HG03354 (cell line): ENCODE measurements at regions not wholly inside any gene's neighbourhood (a gene's known extent, or its start where the extent isn't known, plus 50 kb on each side); places are given as distances from the start of the nearest gene placed in this dataset.

ENCODE experiments used
- ATAC-seq: cut with Tn5 transposase; IDR thresholded peaks from one replicate; pipeline ENCODE4 v1.9.1; 2021; ENCODE audit warnings: mild to moderate bottlenecking; ENCODE audit not compliant: unreplicated experiment, poor library complexity, severe bottlenecking

DNA sequence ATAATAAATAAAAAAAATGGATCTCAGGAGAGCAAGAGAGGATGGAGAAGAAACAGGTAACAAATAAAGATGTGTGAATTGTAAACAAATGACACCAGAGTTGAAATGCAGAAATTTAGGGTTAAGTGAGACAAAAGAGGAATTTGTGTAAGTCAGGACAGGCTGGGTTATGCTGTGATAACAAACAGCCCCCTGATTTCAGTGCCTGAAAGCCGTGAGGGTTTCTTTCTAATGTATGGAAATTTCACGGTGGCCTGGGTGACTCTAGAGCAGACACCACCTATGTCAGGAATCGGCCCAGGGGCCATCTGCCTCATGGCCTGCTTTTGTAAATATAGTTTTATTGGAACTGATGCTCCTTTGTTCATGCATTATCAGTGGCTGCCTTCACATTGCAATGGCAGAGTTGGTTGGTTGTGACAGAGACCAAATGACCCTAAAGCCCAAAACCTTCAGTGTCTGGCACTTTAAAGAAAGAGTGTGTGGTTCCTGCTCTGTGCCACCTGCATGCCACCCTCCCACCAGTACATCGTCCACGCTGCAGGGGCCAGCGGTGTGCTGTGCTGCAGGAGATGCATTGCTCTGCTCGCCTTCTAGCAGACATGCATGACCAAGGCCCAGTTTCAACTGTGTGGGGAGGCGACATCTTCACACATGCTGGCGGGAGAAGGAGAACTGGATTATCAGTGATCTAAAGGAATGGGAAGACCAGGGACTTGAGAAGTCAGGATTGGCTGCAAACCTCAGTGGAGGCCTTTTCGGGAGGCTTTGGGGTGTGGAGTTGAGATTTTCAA is 221.2 kb upstream of the APCDD1 start:
- no peak for ATAC-seq

DNA sequence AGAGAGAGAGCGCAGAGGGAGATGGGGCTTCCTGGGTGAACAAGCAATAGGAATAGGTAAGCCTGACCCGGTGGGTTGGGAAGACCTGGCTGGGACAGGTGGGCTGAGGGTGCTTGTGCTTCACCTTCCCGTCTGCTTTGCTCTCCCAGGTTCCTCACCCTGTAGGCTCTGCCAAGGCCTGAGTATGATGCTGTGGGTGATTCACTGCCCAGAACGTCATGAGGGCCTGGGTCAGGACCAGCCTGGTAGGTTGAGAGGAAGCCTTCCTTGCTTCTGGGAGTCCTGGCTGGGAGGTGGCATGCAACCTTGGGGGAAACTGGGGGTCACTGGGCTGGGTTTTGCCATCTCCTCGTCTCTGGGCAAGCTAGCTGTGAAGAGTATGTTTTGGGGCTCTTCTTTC is 220.2 kb upstream of the APCDD1 start:
- ATAC-seq: no peak

DNA sequence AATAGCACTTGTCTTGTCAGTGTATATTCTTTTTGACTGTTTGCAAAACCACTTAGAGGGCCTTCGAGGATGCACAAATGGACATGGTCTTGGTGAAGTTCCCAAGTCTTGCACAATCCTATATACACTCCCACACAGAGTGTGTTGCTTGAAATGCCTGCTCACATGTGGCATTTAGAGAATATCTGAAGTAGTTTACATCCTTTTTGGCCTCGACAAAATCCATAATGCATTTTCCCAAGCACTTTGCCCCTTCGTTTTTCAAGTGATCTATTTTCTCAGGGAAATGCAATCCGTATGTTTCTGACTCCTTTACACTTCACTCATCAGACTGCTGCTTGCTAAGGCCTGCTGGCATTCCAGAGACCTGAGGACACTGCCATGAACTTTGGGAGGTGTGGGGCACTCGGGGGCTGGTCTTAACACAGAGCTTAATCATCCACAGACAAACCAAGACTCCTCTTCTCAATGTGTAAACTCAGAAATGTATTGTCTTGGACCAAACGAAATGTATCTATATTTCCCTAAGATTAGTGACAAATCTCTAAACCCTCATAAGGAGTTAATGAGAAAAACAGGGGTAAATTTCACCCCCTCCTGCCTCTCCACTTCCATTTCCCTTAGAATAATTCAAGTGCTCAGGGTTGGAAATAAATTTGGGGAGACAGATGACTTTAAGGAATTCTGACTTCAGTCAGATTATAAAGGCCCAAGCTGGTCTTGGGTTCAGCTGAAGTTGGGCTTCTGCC is 219.3 kb upstream of the APCDD1 start:
- no peak for ATAC-seq

DNA sequence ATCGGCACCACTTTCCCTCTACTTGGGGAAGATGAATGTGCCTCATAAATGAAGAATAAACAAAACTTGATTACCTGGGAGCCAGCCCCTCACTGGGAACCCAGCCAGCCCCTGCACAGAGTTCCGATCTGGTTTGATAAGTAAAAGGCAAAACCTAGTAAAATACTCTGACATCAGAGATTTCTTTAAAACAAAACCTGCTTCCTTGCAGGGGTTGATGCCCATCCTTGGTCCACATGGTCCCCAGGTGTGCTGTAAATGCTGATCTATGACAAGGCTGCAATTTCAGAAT is 218.8 kb upstream of the APCDD1 start:
- no peak for ATAC-seq

DNA sequence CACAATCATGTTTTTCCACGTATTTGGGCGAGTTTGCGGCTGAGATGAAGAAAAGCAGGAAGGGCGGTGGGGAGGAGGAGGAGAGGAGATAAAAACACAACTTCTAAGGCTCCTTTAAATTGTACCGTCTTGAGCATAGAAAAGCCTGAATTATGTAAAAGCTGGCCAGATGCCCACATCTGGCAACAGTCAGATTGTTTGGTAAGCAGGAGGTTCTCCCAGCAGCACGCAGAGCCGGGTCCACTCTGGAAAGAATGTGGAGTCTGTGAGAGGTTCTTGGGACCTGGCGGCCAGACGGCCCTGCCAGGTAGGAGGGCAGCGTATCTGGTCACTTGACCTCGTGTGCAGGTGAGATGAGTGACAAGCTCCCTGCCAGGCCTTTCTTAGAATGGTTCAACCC is 215.3 kb upstream of the APCDD1 start:
- no peak for ATAC-seq

DNA sequence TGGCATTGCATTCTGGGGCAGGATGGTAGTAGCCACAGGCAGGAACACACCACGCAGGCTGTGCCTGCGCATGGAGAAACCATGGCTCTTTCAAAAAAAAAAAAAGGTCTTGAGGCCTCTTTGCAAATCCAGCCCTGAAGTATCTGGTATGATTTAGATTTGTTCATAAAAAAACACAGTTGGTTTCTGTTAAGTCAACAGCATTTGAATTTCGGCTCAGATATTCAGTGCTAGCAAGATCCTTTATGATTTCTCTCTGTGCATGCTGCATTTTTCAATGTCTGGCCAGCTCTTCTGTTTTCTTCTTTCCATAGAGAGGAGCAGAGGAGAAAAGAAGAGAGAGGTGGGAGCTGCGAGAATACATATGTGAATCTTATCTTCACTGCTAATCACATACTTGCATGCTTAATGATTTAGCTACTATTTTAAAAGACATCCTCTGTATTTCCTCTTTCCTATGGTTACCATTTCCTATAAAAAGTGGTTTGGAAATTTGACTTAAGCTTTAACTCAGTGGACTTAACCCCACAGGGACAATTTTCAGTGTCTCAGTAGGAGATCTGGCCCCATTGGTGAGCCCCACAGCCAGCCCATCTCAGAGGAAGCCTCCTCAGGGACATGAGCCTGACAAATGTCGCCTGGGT is 214.3 kb upstream of the APCDD1 start:
- no peak for ATAC-seq

DNA sequence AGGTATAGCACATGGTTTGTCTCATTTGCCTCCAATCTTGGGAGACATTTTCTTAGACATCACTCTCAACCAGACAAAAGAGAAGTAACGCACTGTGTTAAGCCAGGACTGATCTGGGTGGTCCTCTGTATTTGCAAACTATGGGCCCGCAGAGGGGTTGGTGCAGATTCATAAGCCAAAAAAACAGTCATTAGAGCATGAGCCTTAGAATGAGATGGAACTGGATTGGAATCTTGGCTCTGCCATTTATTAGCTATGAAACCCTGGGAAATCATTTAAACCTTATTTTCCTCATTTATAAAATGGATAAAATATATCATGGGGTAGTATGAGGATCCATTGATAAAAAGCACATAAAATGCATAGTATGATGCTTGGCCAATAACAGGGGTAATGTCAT is 213.5 kb upstream of the APCDD1 start:
- no peak for ATAC-seq

DNA sequence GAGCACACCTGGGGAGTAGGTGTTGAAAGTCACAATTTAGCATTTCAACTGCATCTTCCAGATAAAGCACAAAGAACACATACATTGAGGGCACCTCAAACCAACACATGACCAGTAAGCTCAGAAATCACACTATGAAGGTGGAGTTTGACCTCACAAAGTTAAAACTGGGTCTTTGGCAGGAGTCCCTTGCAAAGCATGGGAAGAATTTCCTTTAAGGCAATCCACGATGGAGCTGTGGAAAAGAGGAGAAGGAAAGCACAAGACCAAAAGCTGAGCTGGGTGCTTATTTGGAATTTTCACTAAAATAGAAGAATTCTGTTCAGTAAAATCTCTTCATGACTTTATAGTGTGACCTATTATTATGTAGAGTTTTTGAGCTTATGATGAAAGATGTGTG is 212.9 kb upstream of the APCDD1 start:
- no peak for ATAC-seq

DNA sequence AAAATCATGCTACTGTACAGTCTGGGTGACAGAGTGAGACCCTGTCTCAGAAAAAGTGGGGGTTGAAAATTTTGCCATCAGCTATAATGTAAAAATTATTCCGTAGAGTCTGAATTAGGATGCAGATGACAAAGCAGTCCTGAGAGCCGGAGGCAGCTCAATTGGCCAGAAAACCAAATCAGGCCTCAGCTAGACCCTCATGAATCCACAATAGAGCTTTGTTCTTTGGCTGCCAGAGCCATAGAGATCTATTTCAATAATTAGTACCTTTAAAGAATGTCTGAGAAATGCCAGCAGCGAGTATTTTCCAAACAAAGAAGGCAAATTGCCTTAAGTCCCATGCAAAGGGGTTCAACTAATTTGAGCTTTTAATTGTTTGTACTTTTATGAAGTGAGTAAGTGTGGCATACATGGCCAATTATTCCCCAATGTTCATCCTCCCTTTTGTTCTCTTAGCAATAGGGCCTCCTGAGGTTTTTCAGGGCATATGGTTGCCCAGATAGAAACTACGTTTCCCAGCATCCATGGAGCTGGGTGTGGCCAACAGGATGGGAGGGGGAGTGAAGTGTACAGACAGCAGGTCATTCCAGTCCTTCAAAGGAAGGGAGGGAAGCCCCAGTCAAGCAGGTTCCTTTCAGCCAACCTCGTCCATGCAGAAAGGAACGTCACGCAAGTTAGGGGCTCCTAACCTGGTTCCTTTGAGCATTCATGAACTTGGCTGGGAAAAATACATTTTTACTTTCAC is 211.3 kb upstream of the APCDD1 start:
- ATAC-seq: no peak

DNA sequence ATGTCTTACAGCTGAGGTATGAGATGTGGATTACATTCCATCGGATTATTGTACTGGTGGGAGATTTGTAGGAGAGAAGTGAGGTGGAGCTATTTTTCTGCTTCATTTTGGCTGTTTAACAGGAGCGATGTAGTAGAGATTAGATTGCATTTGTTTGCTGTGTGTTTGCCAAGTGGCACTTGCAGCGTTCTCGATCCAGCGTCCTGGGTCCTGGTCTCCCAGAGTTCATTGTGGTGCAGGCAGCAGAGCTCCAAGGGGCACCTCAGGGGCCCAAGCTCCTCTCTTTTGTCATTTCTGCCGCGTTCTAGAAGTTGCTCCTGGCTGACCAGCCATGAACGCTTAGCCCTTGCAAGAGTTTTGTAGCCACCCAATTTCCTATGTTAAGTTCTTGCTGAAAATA is 210.1 kb upstream of the APCDD1 start:
- ATAC-seq: no peak

DNA sequence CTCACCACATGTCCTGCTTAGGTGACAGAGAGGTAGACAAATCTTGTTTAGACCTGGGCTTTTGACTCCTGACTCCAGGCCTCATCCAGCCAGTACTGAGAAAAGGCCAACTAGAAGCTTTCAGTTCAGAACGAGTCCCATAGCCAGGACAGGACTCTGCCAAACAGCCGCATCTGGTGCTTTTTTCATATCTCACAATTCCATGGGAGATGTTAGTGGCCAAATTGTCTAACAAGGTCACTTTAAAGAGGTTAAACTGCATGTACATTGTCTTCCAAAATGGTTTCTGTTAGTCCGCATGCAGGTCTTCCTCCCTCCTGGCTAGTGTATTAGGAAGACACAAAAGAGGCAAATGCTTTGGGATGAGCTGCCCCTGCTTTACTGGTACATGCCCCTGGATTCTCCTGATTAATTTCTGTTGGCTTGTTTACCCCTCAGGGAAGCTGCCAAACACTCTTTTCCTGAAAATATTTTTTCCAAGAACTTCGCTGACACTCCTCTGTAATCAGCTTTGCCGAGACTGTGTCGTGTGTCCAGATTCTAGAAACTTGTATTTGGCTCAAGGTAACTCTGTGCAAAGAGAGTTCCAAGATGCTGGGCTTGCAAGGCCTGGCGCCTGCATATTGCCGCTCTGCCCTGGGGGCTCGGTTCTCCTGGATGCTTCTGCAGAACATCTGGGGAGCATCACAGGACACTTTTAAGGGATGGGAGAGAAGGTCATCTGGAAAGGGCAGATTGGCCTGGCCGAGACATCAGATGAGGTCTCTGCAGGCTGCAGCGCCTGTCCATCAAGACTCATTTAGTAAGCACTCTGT is 209.2 kb upstream of the APCDD1 start:
- ATAC-seq: no peak

DNA sequence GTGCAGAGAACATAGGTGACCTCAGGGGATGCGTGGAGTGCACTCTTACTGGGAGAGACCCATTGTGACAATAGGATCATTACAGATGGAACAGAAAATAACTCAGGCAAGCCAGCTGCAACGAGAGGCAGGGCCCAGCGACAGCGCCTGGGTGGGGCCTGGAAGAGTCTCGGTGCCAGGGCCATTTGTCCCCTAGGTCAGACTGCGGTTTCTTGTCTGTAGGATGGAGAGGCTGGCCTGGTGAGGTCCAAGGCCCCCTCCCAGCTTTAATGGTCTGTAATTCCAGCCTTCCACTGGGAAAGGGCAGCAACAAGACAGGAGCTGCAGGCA is 208.6 kb upstream of the APCDD1 start:
- no peak for ATAC-seq

DNA sequence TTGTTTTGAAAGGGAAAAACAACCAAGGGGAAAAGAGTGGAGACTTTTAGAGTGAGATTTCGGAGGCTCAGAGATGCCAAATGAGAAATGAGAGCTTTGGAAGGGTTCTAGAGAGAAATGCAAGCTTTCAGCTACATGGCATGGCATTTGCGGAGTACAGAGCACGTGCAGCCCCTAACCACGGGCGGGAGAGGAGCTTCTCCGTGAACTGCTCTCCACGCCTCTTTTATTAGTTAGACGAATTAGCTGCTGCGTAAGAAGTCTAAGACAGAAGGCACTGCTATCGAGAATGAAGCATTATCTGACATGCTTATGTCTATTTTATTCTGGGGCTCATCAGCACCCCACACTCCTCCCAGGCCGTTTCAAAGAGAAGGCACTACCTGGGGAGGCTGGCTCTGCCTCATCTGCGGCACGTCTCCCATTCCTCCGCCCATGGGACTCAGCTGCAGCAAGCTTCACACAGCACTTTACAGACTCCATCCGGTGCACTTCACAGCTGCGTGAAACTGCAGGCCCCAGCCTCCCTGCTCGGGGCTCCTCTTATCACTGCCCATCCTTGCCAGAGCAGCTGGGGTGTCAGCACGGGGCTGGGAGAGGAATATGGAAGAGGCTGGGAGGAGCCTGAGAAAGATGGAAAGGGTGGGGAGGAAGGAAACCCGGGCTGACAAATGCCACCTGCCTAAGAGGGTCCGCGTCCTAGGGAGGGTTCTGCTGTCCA is 207.3 kb upstream of the APCDD1 start:
- ATAC-seq: no peak

DNA sequence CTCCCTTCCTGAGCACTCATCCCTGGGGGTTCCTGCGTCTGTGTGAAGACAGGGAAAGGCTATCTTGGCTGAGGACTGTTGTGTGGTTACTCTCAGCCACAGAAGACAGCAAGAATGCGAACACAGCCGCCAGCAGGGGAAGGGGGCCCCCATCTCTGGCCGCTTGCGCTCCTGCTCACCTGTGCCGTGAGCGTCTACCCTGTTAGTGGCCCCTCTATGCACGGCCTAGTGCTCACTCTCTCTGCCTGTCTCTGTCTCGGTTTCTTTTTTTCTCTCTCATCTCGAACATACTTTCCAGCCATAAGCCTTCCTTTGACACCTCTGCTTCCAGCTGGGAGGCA is 206.7 kb upstream of the APCDD1 start:
- ATAC-seq: no peak

DNA sequence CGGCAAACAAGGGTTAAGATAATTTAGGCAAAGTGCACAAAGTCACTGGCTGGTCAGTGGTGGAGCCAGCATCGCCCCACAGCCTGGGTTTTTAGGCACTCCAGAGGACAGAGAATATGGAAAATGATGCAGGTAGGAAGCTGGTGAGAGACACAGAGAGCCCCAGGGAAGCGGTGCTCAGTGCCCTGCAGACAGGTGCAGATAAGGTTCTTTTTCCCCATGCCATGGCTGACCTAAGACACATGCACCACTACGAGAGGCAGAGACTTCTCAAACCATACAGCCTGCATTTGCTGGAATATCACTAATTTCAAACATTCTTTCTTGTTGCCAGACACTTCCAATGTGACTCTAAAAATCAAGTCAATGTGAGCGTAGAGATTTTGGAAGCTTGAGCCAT is 205.7 kb upstream of the APCDD1 start:
- ATAC-seq: no peak

DNA sequence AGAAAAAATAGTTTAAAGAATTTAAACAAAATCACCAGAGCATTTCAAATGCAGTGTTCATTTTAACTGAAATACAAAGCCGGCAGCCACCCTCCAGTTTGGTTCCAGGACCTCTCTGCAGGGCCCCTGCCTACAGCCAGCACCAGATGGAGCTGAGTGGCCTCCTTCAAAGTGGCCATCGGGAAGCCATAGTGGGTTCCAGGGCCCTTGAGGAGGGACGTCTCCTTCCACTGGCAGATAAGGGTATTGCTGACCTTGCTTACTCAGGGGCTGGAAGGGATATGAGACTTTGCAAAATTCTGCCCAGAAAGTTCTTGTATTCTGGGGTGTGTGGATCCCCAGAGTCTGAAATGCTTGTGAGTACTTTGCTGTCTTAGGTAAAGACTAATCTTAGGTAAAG is 205.2 kb upstream of the APCDD1 start:
- no peak for ATAC-seq

DNA sequence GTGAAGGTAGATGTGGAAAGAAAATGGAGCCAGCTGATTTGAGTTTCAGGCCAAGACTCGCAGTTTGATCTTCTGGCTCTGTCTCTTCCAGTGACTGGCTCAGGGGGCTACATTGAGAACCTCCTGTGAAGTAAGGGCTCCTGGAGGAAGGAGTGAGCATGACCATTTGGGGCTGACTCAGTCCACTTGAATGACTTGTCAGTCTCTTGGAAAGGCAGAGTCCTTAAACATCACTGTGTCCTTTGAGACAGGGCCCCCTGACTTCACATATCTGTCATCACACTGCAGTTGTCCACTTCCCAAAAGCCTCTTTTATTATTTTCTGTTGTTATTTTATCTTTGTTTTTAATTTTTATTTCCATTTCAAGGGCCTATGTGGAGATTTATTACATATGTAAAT is 204.6 kb upstream of the APCDD1 start:
- ATAC-seq: no peak

DNA sequence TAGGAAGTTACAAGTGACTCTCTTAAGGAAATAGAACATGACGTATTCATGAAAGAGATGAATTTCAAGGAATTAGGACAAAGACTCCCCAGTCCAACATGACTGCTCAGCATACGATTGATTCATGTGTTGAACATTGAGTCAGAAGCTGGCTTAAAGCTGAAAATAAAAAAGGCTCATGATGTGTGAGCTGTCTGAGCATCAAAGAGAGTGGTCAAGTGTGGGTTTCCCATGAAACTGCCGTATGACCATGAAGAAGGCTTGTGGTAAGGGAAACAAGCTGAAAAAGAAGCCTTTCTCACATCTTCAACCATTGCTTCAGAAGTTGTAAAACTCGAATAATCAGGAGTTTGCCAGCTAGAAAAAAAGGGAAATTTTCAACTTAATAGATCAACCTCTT is 201.9 kb upstream of the APCDD1 start:
- ATAC-seq: no peak

DNA sequence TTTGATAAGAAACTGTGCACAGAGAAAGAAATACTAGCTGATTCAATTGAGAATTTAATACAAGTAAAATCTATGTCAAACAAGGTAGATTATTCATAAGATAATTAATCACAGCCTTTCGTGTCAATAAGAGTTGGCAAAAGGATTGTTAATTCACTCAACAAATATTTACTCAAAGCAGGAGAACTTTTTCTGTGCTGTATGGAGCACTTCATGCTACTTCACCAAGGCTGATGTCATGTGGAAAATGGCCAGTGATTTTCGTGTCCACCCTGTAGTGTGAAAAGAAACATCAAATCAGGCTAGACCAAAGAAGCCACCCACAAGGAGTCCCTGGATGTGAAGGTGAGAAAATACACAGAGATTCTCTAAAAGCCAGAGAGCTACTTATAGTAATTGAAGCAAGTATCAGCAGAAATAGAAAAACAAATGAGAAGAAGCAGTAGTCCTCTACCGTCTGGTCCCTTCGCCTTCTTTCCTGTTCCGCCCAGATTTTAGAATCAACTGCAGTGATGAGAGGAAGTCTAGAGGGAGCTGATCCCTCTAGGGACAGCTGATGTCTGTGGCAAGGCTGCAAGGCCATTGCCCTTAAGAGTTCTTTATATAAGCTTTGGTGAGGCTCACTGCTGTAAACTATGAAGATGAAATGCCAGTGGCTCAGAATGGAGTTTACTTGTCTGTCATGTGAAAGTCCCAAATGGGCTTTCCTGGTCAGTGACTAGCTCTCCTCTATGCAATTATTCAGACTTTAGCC is 201.3 kb upstream of the APCDD1 start:
- ATAC-seq: no peak
